HCT116 (cell line): ENCODE measurements at regions not wholly inside any gene's neighbourhood (a gene's known extent, or its start where the extent isn't known, plus 50 kb on each side); places are given as distances from the start of the nearest gene placed in this dataset.

Source experiments
- ATAC-seq: fragments of 200-7000 bp; cut with Tn5 transposase; 2 replicates; pipeline ENCODE4 v1.9.1; 2020; ENCODE audit warnings: mild to moderate bottlenecking, moderate library complexity
- BruUV-seq: library from RNA; stranded (reverse); fragments of 400-500 nt; replicated peaks from 2 replicates; lab custom pipeline; 2021; lab: Mats Ljungman, UMichigan
- CTCF ChIA-PET: fragments of 300-600 bp; sonication (Branson Sonifier 250); formaldehyde crosslinking; loops from one replicate; lab custom pipeline; 2021; ENCODE audit warnings: antibody characterized with exemption; lab: Charles Lee
- POLR2A ChIA-PET: fragments of 300-600, 350-600 bp; sonication (Branson Sonifier 250); formaldehyde crosslinking; loops from one replicate; lab custom pipeline; 2021; ENCODE audit warnings: antibody characterized with exemption; lab: Charles Lee
- RAD21 ChIA-PET, 2 experiments: fragments of 300-600 bp; sonication (Branson Sonifier 250); formaldehyde crosslinking; loops; one replicate each; lab custom pipeline; 2023; ENCODE audit warnings: low total read pairs in 2 of 2; ENCODE audit not compliant: uncharacterized antibody in 2 of 2, unreplicated experiment in 2 of 2, low non-redundant PET in 1 of 2; lab: Charles Lee
- DNase-seq: peaks from one replicate; pipeline ENCODE4 v3.0.0-alpha.2; 2010; ENCODE audit warnings: low read depth, low spot score
- H2AFZ ChIP-seq: fragments of 200-600 bp; shearing (Covaris generic), sonication (generic); 2 replicates; pipeline ENCODE4 v1.6.1; 2017; ENCODE audit warnings: low read depth, mixed run types, mixed read lengths, antibody characterized with exemption, low read length; ENCODE audit not compliant: poor library complexity, severe bottlenecking
- H3K27ac ChIP-seq: 2 replicates; pipeline ENCODE4 v1.5.1; 2012; ENCODE audit warnings: low read depth, low read length
- H3K27me3 ChIP-seq: fragments of 200-600 bp; sonication (generic); 2 replicates; pipeline ENCODE4 v1.6.1; 2016; ENCODE audit warnings: mixed run types, low read length, mixed read lengths; ENCODE audit not compliant: insufficient read depth
- H3K36me3 ChIP-seq, 2 experiments: fragments of 200-500 bp in 1 of 2; fragments of 200-600 bp in 1 of 2; sonication (Bioruptor generic) in 1 of 2; sonication (generic) in 1 of 2; 2 replicates each; pipeline versions ENCODE4 v1.5.1 to v1.6.1; 2014 to 2016; ENCODE audit warnings: low read length in 2 of 2, inconsistent platforms in 1 of 2, mixed read lengths in 1 of 2, mixed run types in 1 of 2; ENCODE audit not compliant: insufficient read depth in 2 of 2, control insufficient read depth in 1 of 2
- H3K4me1 ChIP-seq, 2 experiments: fragments of 200-600 bp in 1 of 2; sonication (generic) in 1 of 2; 2 replicates each; pipeline versions ENCODE4 v1.5.1 to v1.6.1; 2012 to 2017; ENCODE audit warnings: low read length in 2 of 2, inconsistent platforms in 1 of 2, mild to moderate bottlenecking in 1 of 2, mixed read lengths in 1 of 2, mixed run types in 1 of 2, moderate library complexity in 1 of 2; ENCODE audit not compliant: insufficient read depth in 2 of 2, control insufficient read depth in 1 of 2
- H3K4me2 ChIP-seq: fragments of 200-600 bp; sonication (generic); 2 replicates; pipeline ENCODE4 v1.6.1; 2017; ENCODE audit warnings: mixed run types, low read length, mixed read lengths
- H3K4me3 ChIP-seq, 2 experiments: fragments of 200-600 bp in 1 of 2; sonication (generic) in 1 of 2; replicated peaks in 1 of 2; 2 replicates each; pipeline ENCODE4 v1.5.1; 2011 to 2016; ENCODE audit warnings: low read length in 2 of 2, control low read depth in 1 of 2, low read depth in 1 of 2, mild to moderate bottlenecking in 1 of 2, mixed read lengths in 1 of 2, mixed run types in 1 of 2
- H3K79me2 ChIP-seq: fragments of 200-600 bp; sonication (generic); 2 replicates; pipeline ENCODE4 v1.6.1; 2017; ENCODE audit warnings: mild to moderate bottlenecking, mixed run types, low read length, moderate library complexity, mixed read lengths; ENCODE audit not compliant: insufficient read depth
- H3K9ac ChIP-seq: fragments of 200-600 bp; sonication (generic); 2 replicates; pipeline ENCODE4 v1.6.1; 2016; ENCODE audit warnings: low read length, mixed read lengths
- H3K9me2 ChIP-seq: fragments of 200-600 bp; sonication (generic), shearing (Covaris generic); 2 replicates; pipeline ENCODE4 v1.6.1; 2017; ENCODE audit warnings: mixed run types, mild to moderate bottlenecking, moderate library complexity; ENCODE audit not compliant: insufficient read depth
- H3K9me3 ChIP-seq, 2 experiments: fragments of 200-500 bp in 1 of 2; fragments of 200-600 bp in 1 of 2; sonication (Bioruptor generic) in 1 of 2; sonication (generic) in 1 of 2; 2 replicates each; pipeline ENCODE4 v1.6.1; 2014 to 2017; ENCODE audit warnings: low read length in 2 of 2, mixed read lengths in 2 of 2, inconsistent platforms in 1 of 2, low read depth in 1 of 2, mild to moderate bottlenecking in 1 of 2, mixed run types in 1 of 2, moderate library complexity in 1 of 2; ENCODE audit not compliant: control insufficient read depth in 1 of 2, insufficient read depth in 1 of 2
- H4K20me1 ChIP-seq: fragments of 200-600 bp; sonication (generic), shearing (Covaris generic); 2 replicates; pipeline ENCODE4 v1.6.1; 2017; ENCODE audit warnings: mixed run types, mild to moderate bottlenecking, moderate library complexity; ENCODE audit not compliant: insufficient read depth
- ATF3 ChIP-seq: IDR thresholded peaks from 2 replicates; pipeline ENCODE4 v1.6.1; 2012
- EZH2phosphoT487 ChIP-seq: fragments of 200-600 bp; IDR thresholded peaks from 2 replicates; pipeline ENCODE4 v1.6.1; 2018; ENCODE audit warnings: antibody characterized with exemption, borderline replicate concordance
- JUND ChIP-seq: IDR thresholded peaks from 2 replicates; pipeline ENCODE4 v1.6.1; 2012
- MAX ChIP-seq: IDR thresholded peaks from 2 replicates; pipeline ENCODE4 v1.6.1; 2012
- POLR2A ChIP-seq: IDR thresholded peaks from 2 replicates; pipeline ENCODE4 v1.7.0; 2011; ENCODE audit warnings: borderline replicate concordance; ENCODE audit not compliant: insufficient read depth, insufficient read length; ENCODE audit errors: extremely low read depth
- RAD21 ChIP-seq: IDR thresholded peaks from 2 replicates; pipeline ENCODE4 v1.6.1; 2012; ENCODE audit warnings: low read depth, mild to moderate bottlenecking
- SIN3A ChIP-seq: IDR thresholded peaks from 2 replicates; pipeline ENCODE4 v1.6.1; 2012; ENCODE audit warnings: low read depth
- SP1 ChIP-seq: IDR thresholded peaks from 2 replicates; pipeline ENCODE4 v1.6.1; 2012; ENCODE audit warnings: low read depth
- SRF ChIP-seq: IDR thresholded peaks from 2 replicates; pipeline ENCODE4 v1.6.1; 2012; ENCODE audit warnings: low read depth
- TCF7L2 ChIP-seq: IDR thresholded peaks from 2 replicates; pipeline ENCODE4 v1.7.0; 2011; ENCODE audit warnings: borderline replicate concordance, inconsistent platforms; ENCODE audit not compliant: insufficient read depth, insufficient read length; ENCODE audit errors: extremely low read depth
- YY1 ChIP-seq: IDR thresholded peaks from 2 replicates; pipeline ENCODE4 v1.6.1; 2011; ENCODE audit warnings: low read length, low read depth, moderate library complexity, mild to moderate bottlenecking; ENCODE audit not compliant: insufficient replicate concordance; ENCODE audit errors: extremely low read depth
- ZFX ChIP-seq: fragments of 450-650 bp; IDR thresholded peaks from 2 replicates; pipeline ENCODE4 v1.6.1; 2017
- intact Hi-C: fragments of 100-400 bp; cut with micrococcal nuclease; formaldehyde crosslinking; loops from 2 replicates; pipeline ENCODE4 v1.10.0; 2022
- TF ChIP-seq, protein P1 (sequence below): IDR thresholded peaks from 2 replicates; pipeline ENCODE4 v1.6.1; 2011; ENCODE audit warnings: mild to moderate bottlenecking, low read length, moderate library complexity; ENCODE audit not compliant: insufficient replicate concordance; ENCODE audit errors: extremely low read depth
- TF ChIP-seq, protein P2 (sequence below), 3 experiments: fragments of 200-600 bp in 1 of 3; sonication (generic) in 1 of 3; IDR thresholded peaks in 2 of 3; conservative IDR thresholded peaks in 1 of 3; 2 replicates each; pipeline ENCODE4 v1.5.1; 2012 to 2017; ENCODE audit warnings: low read depth in 2 of 3, low read length in 2 of 3, antibody characterized with exemption in 1 of 3, borderline replicate concordance in 1 of 3, control low read depth in 1 of 3, mild to moderate bottlenecking in 1 of 3, mixed read lengths in 1 of 3, mixed run types in 1 of 3, moderate library complexity in 1 of 3; ENCODE audit not compliant: insufficient read depth in 1 of 3

GRCh38 chr21:14787312-14787711 lies 241.2 kb upstream of the SAMSN1 start:
- no peaks in the 10 kb centered on the region for H3K4me1 ChIP-seq
- TF ChIP-seq ATF3 (no peak), POLR2A (no peak), YY1 (no peak), EZH2phosphoT487 (no peak), ZFX (no peak), TCF7L2 (no peak), SIN3A (no peak), MAX (no peak), SP1 (no peak), JUND (no peak), RAD21 (no peak), SRF (no peak)
- TF ChIP-seq, protein P1, sequence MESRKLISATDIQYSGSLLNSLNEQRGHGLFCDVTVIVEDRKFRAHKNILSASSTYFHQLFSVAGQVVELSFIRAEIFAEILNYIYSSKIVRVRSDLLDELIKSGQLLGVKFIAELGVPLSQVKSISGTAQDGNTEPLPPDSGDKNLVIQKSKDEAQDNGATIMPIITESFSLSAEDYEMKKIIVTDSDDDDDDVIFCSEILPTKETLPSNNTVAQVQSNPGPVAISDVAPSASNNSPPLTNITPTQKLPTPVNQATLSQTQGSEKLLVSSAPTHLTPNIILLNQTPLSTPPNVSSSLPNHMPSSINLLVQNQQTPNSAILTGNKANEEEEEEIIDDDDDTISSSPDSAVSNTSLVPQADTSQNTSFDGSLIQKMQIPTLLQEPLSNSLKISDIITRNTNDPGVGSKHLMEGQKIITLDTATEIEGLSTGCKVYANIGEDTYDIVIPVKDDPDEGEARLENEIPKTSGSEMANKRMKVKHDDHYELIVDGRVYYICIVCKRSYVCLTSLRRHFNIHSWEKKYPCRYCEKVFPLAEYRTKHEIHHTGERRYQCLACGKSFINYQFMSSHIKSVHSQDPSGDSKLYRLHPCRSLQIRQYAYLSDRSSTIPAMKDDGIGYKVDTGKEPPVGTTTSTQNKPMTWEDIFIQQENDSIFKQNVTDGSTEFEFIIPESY = no peak
- TF ChIP-seq, protein P2, sequence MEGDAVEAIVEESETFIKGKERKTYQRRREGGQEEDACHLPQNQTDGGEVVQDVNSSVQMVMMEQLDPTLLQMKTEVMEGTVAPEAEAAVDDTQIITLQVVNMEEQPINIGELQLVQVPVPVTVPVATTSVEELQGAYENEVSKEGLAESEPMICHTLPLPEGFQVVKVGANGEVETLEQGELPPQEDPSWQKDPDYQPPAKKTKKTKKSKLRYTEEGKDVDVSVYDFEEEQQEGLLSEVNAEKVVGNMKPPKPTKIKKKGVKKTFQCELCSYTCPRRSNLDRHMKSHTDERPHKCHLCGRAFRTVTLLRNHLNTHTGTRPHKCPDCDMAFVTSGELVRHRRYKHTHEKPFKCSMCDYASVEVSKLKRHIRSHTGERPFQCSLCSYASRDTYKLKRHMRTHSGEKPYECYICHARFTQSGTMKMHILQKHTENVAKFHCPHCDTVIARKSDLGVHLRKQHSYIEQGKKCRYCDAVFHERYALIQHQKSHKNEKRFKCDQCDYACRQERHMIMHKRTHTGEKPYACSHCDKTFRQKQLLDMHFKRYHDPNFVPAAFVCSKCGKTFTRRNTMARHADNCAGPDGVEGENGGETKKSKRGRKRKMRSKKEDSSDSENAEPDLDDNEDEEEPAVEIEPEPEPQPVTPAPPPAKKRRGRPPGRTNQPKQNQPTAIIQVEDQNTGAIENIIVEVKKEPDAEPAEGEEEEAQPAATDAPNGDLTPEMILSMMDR (IDR thresholded peaks at IDR 0.05 in 2 of 3, conservative IDR thresholded peaks at IDR 0.05 in 1 of 3; ENCODE audit: borderline replicate concordance in 1 of 3, insufficient read depth in 1 of 3, low read depth in 2 of 3, low read length in 2 of 3) = no peak
- TF ChIP-seq, all 23 proteins: peak for 0
- intact Hi-C loops = no loop called here
- Histone ChIP-seq H3K9me2 (no peaks in the 10 kb centered on the region), H3K4me3 (no peak overlapping the region), H3K27ac (no peak overlapping the region), H3K9ac (no peak overlapping the region), H4K20me1 (no peaks in the 10 kb centered on the region), H3K79me2 (no peaks in the 10 kb centered on the region), H3K36me3 (no peaks in the 10 kb centered on the region), H3K9me3 (peaks cover 0 to 4% of the 10 kb centered on the region in 2 experiments; a peak in 1 of 4 replicates), H3K4me2 (no peak overlapping the region), H2AFZ (no peak overlapping the region), H3K27me3 (no peaks in the 10 kb centered on the region)
- POLR2A ChIA-PET = no interaction called here
- RAD21 ChIA-PET = no interaction called here
- no peak for DNase-seq
- no TSS peak for BruUV-seq
- ATAC-seq = no peak
- CTCF ChIA-PET = no interaction called here
